DOHH2 (cell line): ENCODE measurements at regions not wholly inside any gene's neighbourhood (a gene's known extent, or its start where the extent isn't known, plus 50 kb on each side); places are given as distances from the start of the nearest gene placed in this dataset.

Experiments used
- H3F3A ChIP-seq: fragments of 200-600 bp; sonication (generic), shearing (Covaris generic); 2 replicates; pipeline ENCODE4 v1.6.0; 2016; ENCODE audit warnings: antibody characterized with exemption, mild to moderate bottlenecking; ENCODE audit not compliant: control insufficient read depth, insufficient read depth
- H3K27ac ChIP-seq: fragments of 200-600 bp; sonication (generic); 2 replicates; pipeline ENCODE4 v1.5.1; 2014; ENCODE audit warnings: low read depth, mild to moderate bottlenecking, low read length, moderate library complexity
- H3K27me3 ChIP-seq: fragments of 200-600 bp; sonication (generic); 2 replicates; pipeline ENCODE4 v1.6.1; 2014; ENCODE audit warnings: mild to moderate bottlenecking, low read length, mixed read lengths; ENCODE audit not compliant: control insufficient read depth
- H3K36me3 ChIP-seq: fragments of 200-600 bp; sonication (generic); 2 replicates; pipeline ENCODE4 v1.6.1; 2014; ENCODE audit warnings: mild to moderate bottlenecking, low read length, moderate library complexity, mixed read lengths; ENCODE audit not compliant: control insufficient read depth
- H3K4me1 ChIP-seq: fragments of 200-600 bp; sonication (generic); 2 replicates; pipeline ENCODE4 v1.6.1; 2014; ENCODE audit warnings: mild to moderate bottlenecking, low read length, mixed read lengths; ENCODE audit not compliant: control insufficient read depth
- H3K4me2 ChIP-seq: fragments of 200-600 bp; sonication (generic); 2 replicates; pipeline ENCODE4 v1.6.0; 2014; ENCODE audit warnings: mild to moderate bottlenecking, low read length, moderate library complexity
- H3K4me3 ChIP-seq: fragments of 200-600 bp; sonication (generic); 2 replicates; pipeline ENCODE4 v1.5.1; 2014; ENCODE audit warnings: mild to moderate bottlenecking, low read length, mixed read lengths
- H3K79me2 ChIP-seq: fragments of 200-600 bp; sonication (generic); 2 replicates; pipeline ENCODE4 v1.6.1; 2014; ENCODE audit warnings: mild to moderate bottlenecking, low read length, mixed read lengths; ENCODE audit not compliant: control insufficient read depth
- H3K9me2 ChIP-seq: fragments of 200-600 bp; sonication (generic); replicated peaks from 2 replicates; pipeline ENCODE4 v1.6.1; 2014; ENCODE audit warnings: mild to moderate bottlenecking, low read length, mixed read lengths; ENCODE audit not compliant: control insufficient read depth
- H3K9me3 ChIP-seq: fragments of 200-600 bp; sonication (generic); 2 replicates; pipeline ENCODE4 v1.6.1; 2014; ENCODE audit warnings: antibody characterized with exemption, low read length, mixed read lengths; ENCODE audit not compliant: control insufficient read depth, insufficient read depth
- H4K20me1 ChIP-seq: fragments of 200-600 bp; sonication (generic); 2 replicates; pipeline ENCODE4 v1.6.0; 2014; ENCODE audit warnings: low read depth, mild to moderate bottlenecking, antibody characterized with exemption, low read length, moderate library complexity; ENCODE audit not compliant: control insufficient read depth, insufficient read depth
- EZH2phosphoT487 ChIP-seq: fragments of 200-600 bp; sonication (generic); IDR thresholded peaks from 2 replicates; pipeline ENCODE4 v1.6.1; 2017; ENCODE audit warnings: borderline replicate concordance, mild to moderate bottlenecking, antibody characterized with exemption, low read length, moderate library complexity, mixed read lengths
- TF ChIP-seq, protein P1 (sequence below): fragments of 200-600 bp; sonication (generic); IDR thresholded peaks from one replicate; pipeline ENCODE4 v1.5.1; 2014; ENCODE audit warnings: antibody characterized with exemption, mild to moderate bottlenecking, low read depth, low read length; ENCODE audit not compliant: poor library complexity, severe bottlenecking

DNA sequence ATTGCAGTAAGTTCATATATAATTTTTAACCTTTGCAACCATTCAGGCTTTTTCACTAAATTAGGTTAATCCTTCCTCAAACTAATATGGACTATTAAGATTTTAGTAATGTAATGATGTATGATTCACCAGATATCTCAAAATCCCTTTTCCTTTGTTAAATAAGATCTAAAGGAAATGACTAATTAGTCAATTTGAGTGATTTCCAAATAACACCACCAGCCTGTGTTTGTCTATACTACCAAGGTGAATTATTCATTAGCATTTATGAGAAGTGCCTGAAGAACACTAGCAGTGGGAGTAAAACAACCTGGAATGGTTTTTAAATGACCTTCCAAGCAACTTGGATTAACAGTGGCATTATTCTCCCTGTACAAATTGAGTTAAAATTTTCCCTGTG, 670.6 kb upstream of the PKN2 start:
- no peak for TF ChIP-seq EZH2phosphoT487
- TF ChIP-seq, protein P1, sequence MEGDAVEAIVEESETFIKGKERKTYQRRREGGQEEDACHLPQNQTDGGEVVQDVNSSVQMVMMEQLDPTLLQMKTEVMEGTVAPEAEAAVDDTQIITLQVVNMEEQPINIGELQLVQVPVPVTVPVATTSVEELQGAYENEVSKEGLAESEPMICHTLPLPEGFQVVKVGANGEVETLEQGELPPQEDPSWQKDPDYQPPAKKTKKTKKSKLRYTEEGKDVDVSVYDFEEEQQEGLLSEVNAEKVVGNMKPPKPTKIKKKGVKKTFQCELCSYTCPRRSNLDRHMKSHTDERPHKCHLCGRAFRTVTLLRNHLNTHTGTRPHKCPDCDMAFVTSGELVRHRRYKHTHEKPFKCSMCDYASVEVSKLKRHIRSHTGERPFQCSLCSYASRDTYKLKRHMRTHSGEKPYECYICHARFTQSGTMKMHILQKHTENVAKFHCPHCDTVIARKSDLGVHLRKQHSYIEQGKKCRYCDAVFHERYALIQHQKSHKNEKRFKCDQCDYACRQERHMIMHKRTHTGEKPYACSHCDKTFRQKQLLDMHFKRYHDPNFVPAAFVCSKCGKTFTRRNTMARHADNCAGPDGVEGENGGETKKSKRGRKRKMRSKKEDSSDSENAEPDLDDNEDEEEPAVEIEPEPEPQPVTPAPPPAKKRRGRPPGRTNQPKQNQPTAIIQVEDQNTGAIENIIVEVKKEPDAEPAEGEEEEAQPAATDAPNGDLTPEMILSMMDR = no peak
- no peaks in the 10 kb centered on the region for H3K4me1 ChIP-seq
- no peaks in the 10 kb centered on the region for H3K36me3 ChIP-seq
- H3K4me2 ChIP-seq = no peak overlapping the region
- no peak overlapping the region for H3K27ac ChIP-seq
- H3F3A ChIP-seq = no peaks in the 10 kb centered on the region
- H3K9me3 ChIP-seq = no peaks in the 10 kb centered on the region
- no peaks in the 10 kb centered on the region for H3K9me2 ChIP-seq
- 0 out of 2 replicates have a peak, but pooled peaks cover 3% of the 10 kb centered on the region for H3K27me3 ChIP-seq
- H3K4me3 ChIP-seq = no peak overlapping the region
- H4K20me1 ChIP-seq = no peaks in the 10 kb centered on the region
- no peaks in the 10 kb centered on the region for H3K79me2 ChIP-seq

DNA sequence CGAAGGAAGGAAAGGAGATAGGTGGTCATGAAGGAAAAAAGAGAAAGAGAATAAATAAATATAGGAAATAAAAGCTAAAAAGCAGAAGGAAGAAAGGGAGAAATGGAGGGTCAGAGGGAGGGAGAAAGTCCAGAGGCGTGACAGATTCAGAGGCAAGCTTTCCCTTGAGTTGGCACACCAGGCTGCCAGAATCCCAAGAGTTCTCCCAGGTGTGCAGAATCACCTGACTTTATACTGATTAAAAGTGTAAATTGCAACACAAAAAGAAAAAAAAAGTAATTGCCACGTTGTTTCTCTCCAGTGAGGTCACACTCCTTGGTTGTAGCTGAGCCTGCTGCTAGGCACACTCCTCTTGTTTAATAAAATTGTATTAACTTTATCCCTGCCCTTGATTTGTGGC, 669.9 kb upstream of the PKN2 start:
- Histone ChIP-seq H3K79me2 (no peaks in the 10 kb centered on the region), H3K36me3 (no peaks in the 10 kb centered on the region), H3K4me1 (no peaks in the 10 kb centered on the region), H3K27me3 (0 out of 2 replicates have a peak, but pooled peaks cover 3% of the 10 kb centered on the region), H3K4me3 (no peak overlapping the region), H3K4me2 (no peak overlapping the region), H3K9me2 (no peaks in the 10 kb centered on the region), H3F3A (no peaks in the 10 kb centered on the region), H4K20me1 (no peaks in the 10 kb centered on the region), H3K9me3 (no peaks in the 10 kb centered on the region), H3K27ac (no peak overlapping the region)
- no peak for TF ChIP-seq EZH2phosphoT487
- TF ChIP-seq, protein P1 = no peak

DNA sequence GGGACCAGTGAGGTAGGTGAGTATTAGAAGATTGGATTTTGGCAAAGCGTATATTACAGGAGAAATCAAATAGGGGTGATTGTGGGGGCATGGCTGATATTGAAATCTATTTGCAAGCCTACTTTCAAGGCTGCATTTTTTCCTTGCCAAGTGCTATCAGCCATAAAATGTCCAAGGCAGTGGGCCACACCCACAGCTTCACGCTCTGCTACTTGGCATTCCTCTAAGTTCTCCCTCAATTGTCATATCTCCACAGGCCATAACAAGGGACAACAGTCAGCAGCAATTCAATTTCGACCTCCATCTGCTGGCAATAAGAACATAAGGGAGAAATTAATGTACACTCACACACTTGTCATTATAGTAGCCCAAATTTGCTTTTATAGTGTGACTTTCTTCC, 667.1 kb upstream of the PKN2 start:
- no peaks in the 10 kb centered on the region for H3K27me3 ChIP-seq
- no peak overlapping the region for H3K4me3 ChIP-seq
- H3K4me1 ChIP-seq = no peaks in the 10 kb centered on the region
- H3K27ac ChIP-seq = no peak overlapping the region
- no peak overlapping the region for H3K4me2 ChIP-seq
- no peaks in the 10 kb centered on the region for H3K9me2 ChIP-seq
- H3K36me3 ChIP-seq = no peaks in the 10 kb centered on the region
- no peaks in the 10 kb centered on the region for H3K9me3 ChIP-seq
- H4K20me1 ChIP-seq = no peaks in the 10 kb centered on the region
- no peaks in the 10 kb centered on the region for H3F3A ChIP-seq
- TF ChIP-seq EZH2phosphoT487 = no peak
- TF ChIP-seq, protein P1 = no peak
- no peaks in the 10 kb centered on the region for H3K79me2 ChIP-seq

DNA sequence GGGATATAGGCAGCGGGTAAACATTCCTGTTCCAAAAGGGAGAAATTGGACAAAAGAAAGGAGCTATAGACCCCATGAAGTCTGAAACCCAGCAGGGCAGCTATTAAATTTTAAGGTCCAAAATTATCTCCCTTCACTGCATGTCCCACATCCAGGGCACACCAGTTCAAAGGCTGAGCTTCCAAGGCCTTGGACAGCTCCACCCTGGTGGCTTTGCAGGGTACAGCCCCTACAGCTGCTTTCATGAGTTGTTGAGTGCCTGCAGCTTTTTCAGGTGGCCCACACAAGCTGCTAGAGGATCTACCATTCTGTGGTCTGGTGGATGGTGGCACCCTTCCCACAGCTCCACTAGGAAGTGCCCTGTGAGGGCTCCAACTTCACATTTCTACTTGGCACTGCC, 662.5 kb upstream of the PKN2 start:
- no peaks in the 10 kb centered on the region for H3K9me2 ChIP-seq
- TF ChIP-seq, protein P1 = no peak
- no peak for TF ChIP-seq EZH2phosphoT487
- no peak overlapping the region for H3K4me2 ChIP-seq
- no peaks in the 10 kb centered on the region for H3K36me3 ChIP-seq
- H3F3A ChIP-seq = no peaks in the 10 kb centered on the region
- no peaks in the 10 kb centered on the region for H3K9me3 ChIP-seq
- H3K4me3 ChIP-seq = no peak overlapping the region
- H4K20me1 ChIP-seq = no peaks in the 10 kb centered on the region
- H3K79me2 ChIP-seq = no peaks in the 10 kb centered on the region
- no peaks in the 10 kb centered on the region for H3K27me3 ChIP-seq
- no peaks in the 10 kb centered on the region for H3K4me1 ChIP-seq
- no peak overlapping the region for H3K27ac ChIP-seq
